IPS-20b (cell line): ENCODE measurements at regions not wholly inside any gene's neighbourhood (a gene's known extent, or its start where the extent isn't known, plus 50 kb on each side); places are given as distances from the start of the nearest gene placed in this dataset.
"Not testable (repeated sequence)": the region's sequence is repeated elsewhere in the genome, so short reads cannot be mapped to it uniquely, and the experiment has no call there.

Experiments
- H3K27ac ChIP-seq: one replicate; pipeline ENCODE4 v1.5.1; 2013; ENCODE audit warnings: low read length
- H3K27me3 ChIP-seq: 2 replicates; pipeline ENCODE4 v1.6.1; 2013; ENCODE audit warnings: mild to moderate bottlenecking, low read length, inconsistent platforms; ENCODE audit not compliant: insufficient read depth
- H3K36me3 ChIP-seq: 2 replicates; pipeline ENCODE4 v1.6.1; 2013; ENCODE audit warnings: low read depth, mild to moderate bottlenecking, inconsistent platforms, low read length, moderate library complexity; ENCODE audit not compliant: insufficient read depth
- H3K4me1 ChIP-seq: 2 replicates; pipeline ENCODE4 v1.6.1; 2013; ENCODE audit warnings: mild to moderate bottlenecking, control low read depth, inconsistent platforms, low read length, moderate library complexity; ENCODE audit not compliant: insufficient read depth
- H3K4me3 ChIP-seq: 2 replicates; pipeline ENCODE4 v1.5.1; 2013; ENCODE audit warnings: mild to moderate bottlenecking, low read length, inconsistent platforms
- H3K9ac ChIP-seq: 2 replicates; pipeline ENCODE4 v1.6.1; 2013; ENCODE audit warnings: low read depth, mild to moderate bottlenecking, inconsistent platforms, low read length, moderate library complexity
- H3K9me3 ChIP-seq: 2 replicates; pipeline ENCODE4 v1.6.1; 2013; ENCODE audit warnings: mild to moderate bottlenecking, low read depth, low read length, inconsistent platforms; ENCODE audit not compliant: insufficient read depth

GRCh38 chr3:197364410-197365071, 66.1 kb upstream of the DLG1 start:
- Histone ChIP-seq H3K36me3 (no peaks in the 10 kb centered on the region), H3K27ac (no peak overlapping the region), H3K27me3 (no peaks in the 10 kb centered on the region), H3K9ac (0 out of 2 replicates have a peak overlapping the region, but pooled peaks have one; percentile 25), H3K4me1 (peaks cover 35% of the 10 kb centered on the region), H3K9me3 (peaks cover 10% of the 10 kb centered on the region), H3K4me3 (no peak overlapping the region; the same call in 1 of the 2 replicates)

DNA sequence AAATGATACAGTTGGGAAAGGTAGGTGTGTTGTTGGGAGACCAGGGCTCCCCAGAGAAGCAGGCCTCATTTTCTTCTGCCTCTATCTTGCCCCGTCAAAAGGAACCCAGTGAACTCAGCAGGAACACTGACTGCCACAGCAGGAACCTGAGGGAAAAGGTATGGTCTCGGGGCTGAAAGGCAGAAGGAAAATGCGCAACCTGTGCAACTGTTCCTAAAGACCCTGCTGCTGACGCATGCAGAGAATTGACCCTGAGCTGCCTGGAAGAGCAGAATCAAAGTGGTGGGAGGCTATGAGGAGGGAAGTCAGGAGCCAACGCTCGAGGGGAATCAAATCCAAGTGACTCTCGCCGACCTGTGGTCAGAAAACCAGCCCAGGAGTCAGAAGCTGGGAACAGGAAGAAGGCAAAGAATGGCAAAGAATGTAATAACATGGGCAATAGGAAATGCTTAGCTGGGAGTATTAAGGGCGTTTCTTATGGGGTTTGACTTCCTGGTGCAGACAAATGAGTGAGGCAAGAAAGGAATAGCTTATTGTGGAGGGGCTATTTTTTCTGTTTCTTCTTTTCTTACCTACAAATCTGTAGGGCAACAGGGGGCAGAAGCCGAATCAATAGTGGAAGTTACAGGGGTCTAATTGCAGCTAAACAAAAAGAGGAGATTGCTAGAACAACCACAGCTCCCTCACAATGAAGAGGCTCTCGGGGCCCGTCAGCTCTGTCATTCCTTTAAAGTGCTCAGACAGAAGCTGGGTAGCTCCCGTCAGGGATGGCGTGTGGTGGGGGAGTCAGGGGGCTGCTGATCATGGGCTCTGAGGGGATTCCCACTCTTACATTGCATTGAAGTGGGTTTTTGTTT, 65.4 kb upstream of the DLG1 start:
- Histone ChIP-seq H3K9ac (0 out of 2 replicates have a peak overlapping the region, but pooled peaks have one; percentile 25), H3K9me3 (peaks cover 17% of the 10 kb centered on the region), H3K4me1 (peaks cover 33% of the 10 kb centered on the region), H3K27me3 (no peaks in the 10 kb centered on the region), H3K36me3 (0 out of 2 replicates have a peak, but pooled peaks cover under 1% of the 10 kb centered on the region), H3K27ac (no peak overlapping the region), H3K4me3 (no peak overlapping the region; the same call in 1 of the 2 replicates)

DNA sequence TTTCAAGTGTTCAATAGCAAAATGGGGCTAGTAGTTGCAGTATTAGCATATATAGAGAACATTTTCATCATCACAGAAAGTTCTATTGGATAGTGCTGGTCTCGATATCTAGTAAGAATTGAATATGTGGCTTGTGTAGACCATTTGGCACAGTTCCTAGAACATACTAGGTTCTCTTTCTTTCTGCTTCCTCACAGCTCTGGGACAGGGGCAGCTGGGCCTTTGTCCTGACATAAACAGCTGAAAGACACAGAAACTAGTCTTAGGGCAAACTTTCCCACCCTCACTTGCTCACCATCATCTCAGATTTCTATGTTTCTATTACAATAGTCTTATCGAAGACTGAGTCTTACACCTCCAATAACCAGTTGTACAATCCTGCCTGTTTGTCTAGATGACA, 63.7 kb upstream of the DLG1 start:
- Histone ChIP-seq H3K9me3 (peaks cover 20% of the 10 kb centered on the region), H3K4me3 (no peak overlapping the region), H3K36me3 (0 out of 2 replicates have a peak, but pooled peaks cover 3% of the 10 kb centered on the region), H3K9ac (no peak overlapping the region), H3K4me1 (peaks cover 24% of the 10 kb centered on the region; the same call in 1 of the 2 replicates), H3K27me3 (no peaks in the 10 kb centered on the region), H3K27ac (no peak overlapping the region)

GRCh38 chr3:197360095-197360494, 61.7 kb upstream of the DLG1 start:
- Histone ChIP-seq H3K4me1 (peaks cover 19% of the 10 kb centered on the region; the same call in 1 of the 2 replicates), H3K9me3 (peaks cover 20% of the 10 kb centered on the region)
- H3K9ac ChIP-seq, H3K27ac ChIP-seq, H3K36me3 ChIP-seq, H3K27me3 ChIP-seq, H3K4me3 ChIP-seq: not testable (repeated sequence)

DNA sequence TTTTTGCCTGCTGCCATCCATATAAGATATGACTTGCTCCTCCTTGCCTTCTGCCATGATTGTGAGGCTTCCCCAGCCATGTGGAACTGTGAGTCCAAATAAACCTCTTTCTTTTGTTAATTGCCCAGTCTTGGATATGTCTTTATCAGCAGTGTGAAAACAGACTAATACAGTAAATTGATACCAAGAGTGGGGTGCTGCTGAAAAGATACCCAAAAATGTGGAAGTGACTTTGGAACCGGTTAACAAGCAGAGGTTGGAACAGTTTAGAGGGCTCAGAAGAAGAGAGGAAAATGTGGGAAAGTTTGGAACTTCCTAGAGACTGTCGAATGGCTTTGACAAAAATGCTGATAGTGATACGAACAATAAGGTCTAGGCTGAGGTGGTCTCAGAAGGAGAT, 61.1 kb upstream of the DLG1 start:
- H3K4me3 ChIP-seq, H3K36me3 ChIP-seq, H3K9ac ChIP-seq, H3K27me3 ChIP-seq, H3K27ac ChIP-seq: not testable (repeated sequence)
- Histone ChIP-seq H3K4me1 (peaks cover 17% of the 10 kb centered on the region), H3K9me3 (peaks cover 20% of the 10 kb centered on the region)

DNA sequence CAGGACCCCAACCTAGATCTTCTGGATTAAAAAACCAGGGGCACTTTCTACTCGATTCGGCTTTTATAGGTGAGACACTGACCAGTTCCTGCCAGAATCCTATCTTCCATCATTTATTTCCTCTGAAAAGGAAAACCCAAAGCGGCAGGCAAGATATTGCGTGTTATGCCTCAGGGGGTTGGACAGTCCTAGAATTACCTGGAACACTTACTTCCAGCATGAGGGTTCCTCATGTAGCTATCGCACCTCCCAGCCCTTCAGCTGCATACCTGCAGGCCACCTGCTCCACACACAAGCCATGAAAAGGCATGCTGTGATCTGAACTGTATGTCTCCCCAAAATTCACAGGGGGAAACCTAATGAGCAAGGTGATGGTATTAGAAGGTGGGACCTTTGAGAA, 58.3 kb upstream of the DLG1 start:
- H3K9me3 ChIP-seq = peaks cover 20% of the 10 kb centered on the region
- H3K27me3 ChIP-seq = no peaks in the 10 kb centered on the region
- no peak overlapping the region for H3K4me3 ChIP-seq
- H3K36me3 ChIP-seq = 0 out of 2 replicates have a peak, but pooled peaks cover 3% of the 10 kb centered on the region
- peaks cover 12% of the 10 kb centered on the region for H3K4me1 ChIP-seq
- no peak overlapping the region for H3K27ac ChIP-seq
- H3K9ac ChIP-seq = no peak overlapping the region

DNA sequence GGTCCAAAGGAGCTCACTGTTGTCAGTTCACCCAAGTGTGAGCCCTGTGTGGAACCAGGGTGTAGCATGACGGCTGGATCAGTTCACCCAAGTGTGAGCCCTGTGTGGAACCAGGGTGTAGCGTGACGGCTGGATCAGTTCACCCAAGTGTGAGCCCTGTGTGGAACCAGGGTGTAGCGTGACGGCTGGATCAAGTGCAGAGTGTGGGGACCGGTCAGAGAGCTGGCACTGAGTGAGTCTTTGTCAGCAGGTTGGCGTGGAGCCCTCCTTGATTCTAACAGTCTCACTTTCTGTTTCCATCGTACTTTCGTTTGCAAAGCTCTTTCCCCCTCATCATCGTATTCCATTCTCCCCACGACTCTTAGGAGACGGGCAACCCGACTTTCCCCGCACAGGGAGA, 57.9 kb upstream of the DLG1 start:
- Histone ChIP-seq H3K27ac (no peak overlapping the region), H3K9ac (no peak overlapping the region), H3K36me3 (0 out of 2 replicates have a peak, but pooled peaks cover 3% of the 10 kb centered on the region)

GRCh38 chr3:197355713-197356112, 57.3 kb upstream of the DLG1 start:
- Histone ChIP-seq H3K9ac (no peak overlapping the region), H3K27ac (no peak overlapping the region), H3K27me3 (no peaks in the 10 kb centered on the region), H3K4me3 (no peak overlapping the region), H3K9me3 (peaks cover 19% of the 10 kb centered on the region), H3K36me3 (0 out of 2 replicates have a peak, but pooled peaks cover 3% of the 10 kb centered on the region), H3K4me1 (peaks cover 12% of the 10 kb centered on the region)

More for the DNA sequence above, 57.9 kb upstream of the DLG1 start:
- H3K27me3 ChIP-seq = no peaks in the 10 kb centered on the region
- peaks cover 20% of the 10 kb centered on the region for H3K9me3 ChIP-seq
- H3K4me1 ChIP-seq = peaks cover 12% of the 10 kb centered on the region
- H3K4me3 ChIP-seq = no peak overlapping the region

GRCh38 chr3:197354568-197355001, 56.2 kb upstream of the DLG1 start:
- Histone ChIP-seq H3K4me3 (no peak overlapping the region), H3K36me3 (0 out of 2 replicates have a peak, but pooled peaks cover 3% of the 10 kb centered on the region), H3K27ac (no peak overlapping the region), H3K9ac (peak overlapping the region; percentile 2), H3K9me3 (peaks cover 10% of the 10 kb centered on the region), H3K4me1 (peaks cover 12% of the 10 kb centered on the region), H3K27me3 (no peaks in the 10 kb centered on the region)

- no peaks in the 10 kb centered on the region for H3K27me3 ChIP-seq
- peak overlapping the region; percentile 2; the same call in 1 of the 2 replicates for H3K9ac ChIP-seq
- peaks cover 5% of the 10 kb centered on the region for H3K9me3 ChIP-seq
- no peak overlapping the region for H3K4me3 ChIP-seq
- H3K36me3 ChIP-seq = 0 out of 2 replicates have a peak, but pooled peaks cover 3% of the 10 kb centered on the region
- peaks cover 12% of the 10 kb centered on the region for H3K4me1 ChIP-seq
- no peak overlapping the region for H3K27ac ChIP-seq
These were observed 55.6 kb upstream of the DLG1 start for GRCh38 chr3:197353867-197354567.
